GM12872 (cell line): ENCODE measurements at regions not wholly inside any gene's neighbourhood (a gene's known extent, or its start where the extent isn't known, plus 50 kb on each side); places are given as distances from the start of the nearest gene placed in this dataset.

ENCODE experiments used
- TF ChIP-seq, protein P1 (sequence below): IDR thresholded peaks from 3 replicates; pipeline ENCODE4 v1.5.1; 2011; ENCODE audit warnings: low read depth, mild to moderate bottlenecking, low read length, moderate library complexity; ENCODE audit not compliant: insufficient read depth

DNA sequence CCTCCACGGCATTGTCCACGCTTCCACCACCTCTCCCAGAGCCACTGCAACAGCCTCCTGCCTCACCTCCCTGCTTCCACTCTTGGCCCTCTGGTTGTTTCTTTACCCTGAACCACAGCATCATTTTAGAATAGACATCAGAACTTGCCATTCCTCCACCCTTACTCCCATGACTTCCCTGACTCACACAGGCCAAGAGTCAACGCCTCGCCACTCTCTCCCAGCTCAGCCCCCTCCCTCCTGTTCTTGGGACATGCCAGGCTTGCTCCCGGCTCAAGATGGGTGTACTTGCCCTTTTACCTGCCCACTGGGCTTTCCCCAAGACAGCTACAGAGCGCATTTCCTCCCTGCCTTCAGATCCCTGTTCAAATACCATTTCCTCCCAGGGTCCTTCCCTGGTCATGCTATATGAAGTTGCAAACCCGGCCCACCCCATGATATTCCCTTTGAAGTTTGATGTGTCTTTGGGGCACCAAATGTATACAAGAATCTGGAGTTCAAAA lies 429.1 kb downstream of the RPS24 start:
- TF ChIP-seq, protein P1, sequence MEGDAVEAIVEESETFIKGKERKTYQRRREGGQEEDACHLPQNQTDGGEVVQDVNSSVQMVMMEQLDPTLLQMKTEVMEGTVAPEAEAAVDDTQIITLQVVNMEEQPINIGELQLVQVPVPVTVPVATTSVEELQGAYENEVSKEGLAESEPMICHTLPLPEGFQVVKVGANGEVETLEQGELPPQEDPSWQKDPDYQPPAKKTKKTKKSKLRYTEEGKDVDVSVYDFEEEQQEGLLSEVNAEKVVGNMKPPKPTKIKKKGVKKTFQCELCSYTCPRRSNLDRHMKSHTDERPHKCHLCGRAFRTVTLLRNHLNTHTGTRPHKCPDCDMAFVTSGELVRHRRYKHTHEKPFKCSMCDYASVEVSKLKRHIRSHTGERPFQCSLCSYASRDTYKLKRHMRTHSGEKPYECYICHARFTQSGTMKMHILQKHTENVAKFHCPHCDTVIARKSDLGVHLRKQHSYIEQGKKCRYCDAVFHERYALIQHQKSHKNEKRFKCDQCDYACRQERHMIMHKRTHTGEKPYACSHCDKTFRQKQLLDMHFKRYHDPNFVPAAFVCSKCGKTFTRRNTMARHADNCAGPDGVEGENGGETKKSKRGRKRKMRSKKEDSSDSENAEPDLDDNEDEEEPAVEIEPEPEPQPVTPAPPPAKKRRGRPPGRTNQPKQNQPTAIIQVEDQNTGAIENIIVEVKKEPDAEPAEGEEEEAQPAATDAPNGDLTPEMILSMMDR: no peak

- TF ChIP-seq, protein P1: no peak
These were observed 430.6 kb downstream of the RPS24 start for GRCh38 chr10:78464118-78464855.

GRCh38 chr10:78464856-78465267 lies 431.2 kb downstream of the RPS24 start:
- TF ChIP-seq, protein P1: no peak

DNA sequence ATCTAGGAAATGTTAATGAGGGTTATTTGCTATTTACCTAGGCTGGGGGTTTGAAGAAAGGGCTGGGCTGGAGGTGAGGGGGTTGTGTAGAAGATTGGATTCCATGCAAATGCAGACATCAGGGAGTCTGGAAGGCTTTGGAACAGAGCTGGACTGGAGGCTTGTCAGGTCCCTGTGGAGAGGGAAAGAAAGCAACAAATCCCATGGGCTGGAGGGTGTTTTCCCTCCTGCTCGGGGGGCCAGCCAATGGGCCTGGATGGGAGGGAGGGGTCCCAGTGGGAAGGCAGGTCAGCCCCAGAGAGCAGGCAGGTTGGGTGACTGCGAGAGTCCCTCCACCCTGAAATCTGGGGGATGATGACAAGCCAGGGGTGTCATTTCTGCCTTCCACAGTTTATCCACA lies 431.8 kb downstream of the RPS24 start:
- TF ChIP-seq, protein P1: no peak

- TF ChIP-seq, protein P1: no peak
These were observed 433.9 kb downstream of the RPS24 start for GRCh38 chr10:78467496-78468106.

- TF ChIP-seq, protein P1: no peak
These were observed 436.8 kb downstream of the RPS24 start for GRCh38 chr10:78470267-78471103.

DNA sequence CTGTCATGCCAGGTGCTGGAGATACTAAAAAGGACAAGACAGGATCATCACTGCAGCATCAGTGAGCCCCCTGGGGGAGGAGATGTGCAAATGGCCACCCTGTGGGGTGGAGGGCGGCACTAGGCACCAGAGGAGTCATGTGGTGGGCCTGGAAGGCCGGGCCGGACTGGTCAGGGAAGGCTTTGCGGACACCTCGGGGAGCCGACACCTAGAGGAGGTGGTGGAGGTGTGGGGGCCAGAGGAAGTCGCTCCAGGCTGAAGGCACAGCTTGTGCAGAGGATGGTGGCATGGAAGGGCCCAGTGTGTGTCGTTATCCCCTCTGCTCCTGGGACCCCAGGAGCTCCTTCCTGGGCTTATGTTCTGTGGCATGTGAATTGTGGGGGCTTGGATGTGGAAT lies 437.7 kb downstream of the RPS24 start:
- TF ChIP-seq, protein P1: no peak
